Astrocyte (in vitro differentiated cells and primary cell): ENCODE measurements at regions not wholly inside any gene's neighbourhood (a gene's known extent, or its start where the extent isn't known, plus 50 kb on each side); places are given as distances from the start of the nearest gene placed in this dataset.

ENCODE experiments used
- DNase-seq: peaks from one replicate; pipeline ENCODE4 v3.0.0-alpha.2; 2010; ENCODE audit warnings: low read depth
- FAIRE-seq: peaks from 2 replicates; lab custom pipeline; 2011; peaks lifted over from hg19 to GRCh38; lab: Jason Lieb, UNC
- H2AFZ ChIP-seq: 2 replicates; pipeline ENCODE4 v1.6.0; 2012; ENCODE audit warnings: low read depth, low read length, inconsistent platforms
- H3K27ac ChIP-seq: 2 replicates; pipeline ENCODE4 v1.5.1; 2011; ENCODE audit warnings: low read depth, low read length, inconsistent platforms
- H3K27me3 ChIP-seq: 2 replicates; pipeline ENCODE4 v1.6.0; 2011; ENCODE audit warnings: low read length, inconsistent platforms; ENCODE audit not compliant: insufficient read depth
- H3K36me3 ChIP-seq: 2 replicates; pipeline ENCODE4 v1.5.1; 2011; ENCODE audit warnings: low read length, inconsistent platforms; ENCODE audit not compliant: insufficient read depth
- H3K4me1 ChIP-seq: 2 replicates; pipeline ENCODE4 v1.5.1; 2011; ENCODE audit warnings: low read length, inconsistent platforms; ENCODE audit not compliant: insufficient read depth
- H3K4me2 ChIP-seq: 2 replicates; pipeline ENCODE4 v1.6.0; 2012; ENCODE audit warnings: low read length, inconsistent platforms
- H3K4me3 ChIP-seq: 2 replicates; pipeline ENCODE4 v1.5.1; 2011; ENCODE audit warnings: low read depth, mild to moderate bottlenecking, low read length, inconsistent platforms; ENCODE audit not compliant: insufficient read depth
- H3K79me2 ChIP-seq: 2 replicates; pipeline ENCODE4 v1.6.0; 2012; ENCODE audit warnings: mild to moderate bottlenecking, low read length, inconsistent platforms; ENCODE audit not compliant: insufficient read depth
- H3K9ac ChIP-seq: 2 replicates; pipeline ENCODE4 v1.6.0; 2012; ENCODE audit warnings: mild to moderate bottlenecking, low read length, inconsistent platforms
- H3K9me3 ChIP-seq: 2 replicates; pipeline ENCODE4 v1.5.1; 2012; ENCODE audit warnings: low read depth, mild to moderate bottlenecking, low read length, inconsistent platforms; ENCODE audit not compliant: insufficient read depth
- H4K20me1 ChIP-seq: 2 replicates; pipeline ENCODE4 v1.6.0; 2012; ENCODE audit warnings: low read length, inconsistent platforms; ENCODE audit not compliant: insufficient read depth
- H3K27ac Mint-ChIP-seq: one replicate; pipeline ENCODE4 v1.8.0; 2021; ENCODE audit warnings: mild to moderate bottlenecking, mixed read lengths; ENCODE audit not compliant: unreplicated experiment
- H3K27me3 Mint-ChIP-seq: one replicate; pipeline ENCODE4 v1.8.0; 2021; ENCODE audit warnings: low read depth, mixed read lengths; ENCODE audit not compliant: unreplicated experiment
- H3K36me3 Mint-ChIP-seq: one replicate; pipeline ENCODE4 v1.8.0; 2021; ENCODE audit warnings: low read depth, mixed read lengths; ENCODE audit not compliant: unreplicated experiment
- H3K4me1 Mint-ChIP-seq: one replicate; pipeline ENCODE4 v1.8.0; 2021; ENCODE audit warnings: low read depth, mixed read lengths; ENCODE audit not compliant: unreplicated experiment
- H3K4me3 Mint-ChIP-seq: one replicate; pipeline ENCODE4 v1.8.0; 2021; ENCODE audit warnings: mild to moderate bottlenecking, moderate library complexity, mixed read lengths; ENCODE audit not compliant: unreplicated experiment
- H3K9me3 Mint-ChIP-seq: one replicate; pipeline ENCODE4 v1.8.0; 2021; ENCODE audit warnings: mild to moderate bottlenecking, mixed read lengths; ENCODE audit not compliant: unreplicated experiment
- CTCF ChIP-seq: IDR thresholded peaks from 2 replicates; pipeline ENCODE4 v1.5.1; 2011; ENCODE audit warnings: low read depth, mild to moderate bottlenecking, inconsistent platforms, low read length, moderate library complexity; ENCODE audit not compliant: insufficient read depth
- EZH2 ChIP-seq: IDR thresholded peaks from 2 replicates; pipeline ENCODE4 v1.6.1; 2012; ENCODE audit warnings: mild to moderate bottlenecking, low read length, inconsistent platforms; ENCODE audit not compliant: insufficient read depth

DNA sequence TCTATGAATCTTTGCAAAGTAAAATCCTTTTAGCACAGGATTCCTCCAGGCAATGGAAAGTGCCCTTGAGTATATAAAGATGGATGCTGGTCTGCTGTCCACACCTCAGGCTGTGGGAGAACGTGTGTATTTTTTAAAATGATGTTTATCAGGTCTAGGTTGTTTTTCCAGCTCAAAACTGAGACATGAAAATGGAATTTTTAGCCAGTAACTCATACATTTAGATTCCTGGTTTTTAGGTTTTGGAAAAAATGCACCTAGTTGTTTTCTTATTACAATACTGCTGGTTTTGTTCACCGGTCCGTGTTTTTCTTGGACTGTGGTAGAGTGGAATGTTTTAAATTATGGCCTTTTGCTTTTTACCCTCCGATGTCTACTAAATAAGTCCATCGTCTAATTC lies 554.7 kb downstream of the SOX6 start:
- Histone ChIP-seq H2AFZ (no peak overlapping the region), H4K20me1 (no peaks in the 10 kb centered on the region), H3K9me3 (no peaks in the 10 kb centered on the region), H3K4me3 (no peak overlapping the region), H3K9ac (peak overlapping the region; percentile 37), H3K36me3 (no peaks in the 10 kb centered on the region), H3K79me2 (no peaks in the 10 kb centered on the region), H3K27me3 (no peaks in the 10 kb centered on the region), H3K4me2 (peak overlapping the region; percentile 65), H3K4me1 (peaks cover 28% of the 10 kb centered on the region), H3K27ac (peak overlapping the region; percentile 69)
- Mint-ChIP-seq H3K4me1 (peaks cover 30% of the 10 kb centered on the region), H3K9me3 (no peaks in the 10 kb centered on the region), H3K27me3 (no peaks in the 10 kb centered on the region), H3K36me3 (no peaks in the 10 kb centered on the region), H3K27ac (peak overlapping the region; percentile 94), H3K4me3 (no peak overlapping the region)
- TF ChIP-seq EZH2 (no peak), CTCF (no peak)
- FAIRE-seq = no peak
- peak; percentile 71 for DNase-seq

DNA sequence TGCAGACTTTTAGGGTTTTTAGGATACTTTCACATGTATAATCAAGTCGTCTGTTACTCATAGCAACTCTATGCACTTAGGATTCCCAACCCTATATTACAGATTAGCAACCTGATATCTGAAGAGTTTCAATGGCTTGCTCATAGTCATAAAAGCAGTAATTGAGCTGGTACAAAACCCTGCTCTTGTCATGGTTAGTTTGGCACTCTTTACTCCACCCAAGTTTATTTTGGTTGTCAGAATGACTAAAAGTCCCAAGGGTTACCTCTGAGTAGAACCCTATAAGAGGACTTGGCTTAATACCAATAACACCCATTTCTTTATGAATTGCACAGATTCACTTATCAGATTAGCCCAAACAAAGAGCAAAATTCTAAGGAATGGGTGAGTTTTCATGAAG lies 550.6 kb downstream of the SOX6 start:
- H4K20me1 ChIP-seq = no peaks in the 10 kb centered on the region
- no peak overlapping the region for H3K27ac ChIP-seq
- H3K79me2 ChIP-seq = no peaks in the 10 kb centered on the region
- no peak overlapping the region for H3K4me3 ChIP-seq
- no peak overlapping the region for H3K9ac ChIP-seq
- no peaks in the 10 kb centered on the region for H3K27me3 ChIP-seq
- Mint-ChIP-seq H3K4me1 (peaks cover 17% of the 10 kb centered on the region), H3K4me3 (no peak overlapping the region), H3K27ac (no peak overlapping the region), H3K36me3 (no peaks in the 10 kb centered on the region), H3K27me3 (no peaks in the 10 kb centered on the region), H3K9me3 (peaks cover 2% of the 10 kb centered on the region)
- H3K4me2 ChIP-seq = no peak overlapping the region
- H3K36me3 ChIP-seq = no peaks in the 10 kb centered on the region
- H3K9me3 ChIP-seq = no peaks in the 10 kb centered on the region
- peaks cover 16% of the 10 kb centered on the region for H3K4me1 ChIP-seq
- no peak for FAIRE-seq
- TF ChIP-seq CTCF (no peak), EZH2 (no peak)
- DNase-seq = no peak
- no peak overlapping the region for H2AFZ ChIP-seq

GRCh38 chr11:15806217-15806616 lies 550.1 kb downstream of the SOX6 start:
- H3K27me3 Mint-ChIP-seq = no peaks in the 10 kb centered on the region
- Histone ChIP-seq H3K4me3 (no peak overlapping the region), H3K9me3 (no peaks in the 10 kb centered on the region), H3K27me3 (no peaks in the 10 kb centered on the region), H3K27ac (no peak overlapping the region), H3K4me2 (no peak overlapping the region), H3K36me3 (no peaks in the 10 kb centered on the region), H3K4me1 (peaks cover 11% of the 10 kb centered on the region), H4K20me1 (no peaks in the 10 kb centered on the region), H3K9ac (no peak overlapping the region), H2AFZ (no peak overlapping the region), H3K79me2 (no peaks in the 10 kb centered on the region)
- no peak overlapping the region for H3K4me3 Mint-ChIP-seq
- no peak overlapping the region for H3K27ac Mint-ChIP-seq
- peaks cover 12% of the 10 kb centered on the region for H3K4me1 Mint-ChIP-seq
- peak; percentile 16 for DNase-seq
- peaks cover 2% of the 10 kb centered on the region for H3K9me3 Mint-ChIP-seq
- no peaks in the 10 kb centered on the region for H3K36me3 Mint-ChIP-seq
- TF ChIP-seq CTCF (no peak), EZH2 (no peak)
- FAIRE-seq = no peak
